ENCODE measurements at regions not wholly inside any gene's neighbourhood (a gene's known extent, or its start where the extent isn't known, plus 50 kb on each side); places are given as distances from the start of the nearest gene placed in this dataset.

GRCh38 chr21:27677546-27677945 lies 710.7 kb upstream of the ADAMTS5 start:
- intact Hi-C loops (cut with micrococcal nuclease), result no loop called here
- Histone ChIP-seq H3K9ac (ENCODE audit: insufficient read depth in 1 of 2, low read depth in 2 of 2, low read length in 2 of 2) (no peak overlapping the region), H3K9me1 (ENCODE audit: control insufficient read depth, insufficient read depth, low read length) (no peaks in the 10 kb centered on the region), H3K4me1 (replicated peaks in 1 of 2; ENCODE audit: control insufficient read depth in 2 of 2, insufficient read depth in 2 of 2, low read length in 2 of 2) (no peaks in the 10 kb centered on the region), H2AFZ (ENCODE audit: low read depth, low read length) (no peak overlapping the region), H3K36me3 (ENCODE audit: control insufficient read depth, insufficient read depth, low read length) (no peaks in the 10 kb centered on the region), H3K27me3 (ENCODE audit: control insufficient read depth in 2 of 2, insufficient read depth in 2 of 2, low read length in 2 of 2) (no peaks in the 10 kb centered on the region), H4K20me1 (replicated peaks; ENCODE audit: control insufficient read depth, insufficient read depth, low read length) (no peaks in the 10 kb centered on the region), H3K9me3 (replicated peaks; ENCODE audit: control insufficient read depth, insufficient read depth, low read depth, low read length) (no peaks in the 10 kb centered on the region; the same call in none of the 2 replicates), H3K4me3 (no peak overlapping the region), H3K4me2 (ENCODE audit: insufficient read depth, low read length) (no peak overlapping the region), H3K79me2 (ENCODE audit: control insufficient read depth, insufficient read depth, low read length) (no peaks in the 10 kb centered on the region), H3K27ac (ENCODE audit: extremely low read depth, low read depth, low read length) (no peak overlapping the region)
- POLR2A ChIA-PET, result no interaction called here
- DNase-seq (ENCODE audit: extremely low read depth in 1 of 4, low spot score in 3 of 4), result no peak
- no TSS peak for BruUV-seq (replicated peaks)
- CTCF ChIA-PET (ENCODE audit: low intra/inter-chr PET ratio), result no interaction called here
- ATAC-seq, result no peak
- TF ChIP-seq TFAM (CRISPR knock-in tag; conservative IDR thresholded peaks at IDR 0.05) (no peak), ZNF23 (CRISPR knock-in tag; IDR thresholded peaks at IDR 0.05) (no peak), ZBTB9 (CRISPR knock-in tag; IDR thresholded peaks at IDR 0.05) (no peak), JUND (IDR thresholded peaks at IDR 0.05; ENCODE audit: borderline replicate concordance, low read depth, low read length) (no peak), JUND (tag; IDR thresholded peaks at IDR 0.05; ENCODE audit: borderline replicate concordance, low read depth, low read length) (no peak), ZBTB17 (CRISPR knock-in tag; IDR thresholded peaks at IDR 0.05) (no peak), ZNF384 (IDR thresholded peaks at IDR 0.05; ENCODE audit: low read depth, low read length) (no peak), ZNF507 (tag; conservative IDR thresholded peaks at IDR 0.05) (no peak), BACH1 (tag; IDR thresholded peaks at IDR 0.05) (no peak), ZNF583 (CRISPR knock-in tag; IDR thresholded peaks at IDR 0.05) (no peak), IRF9 (tag; IDR thresholded peaks at IDR 0.05) (no peak), MAFG (tag; conservative IDR thresholded peaks at IDR 0.05) (no peak), BRCA1 (IDR thresholded peaks at IDR 0.05) (no peak), BRCA1 (CRISPR knock-in tag; IDR thresholded peaks at IDR 0.05) (no peak), BMI1 (IDR thresholded peaks at IDR 0.05; ENCODE audit: low read length) (no peak), POLR3A (IDR thresholded peaks at IDR 0.05; ENCODE audit: borderline replicate concordance, extremely low read depth, insufficient read depth, insufficient read length) (no peak)
- in situ Hi-C loops (cut with MboI), result no loop called here
- FAIRE-seq, result no peak
- WGBS (ENCODE audit: insufficient coverage, low coverage, missing lambda C conversion rate), result 0% methylated on average over 2 of the region's 2 CpGs
